GM19468 (cell line): ENCODE measurements at regions not wholly inside any gene's neighbourhood (a gene's known extent, or its start where the extent isn't known, plus 50 kb on each side); places are given as distances from the start of the nearest gene placed in this dataset.

Experiments used
- ATAC-seq: cut with Tn5 transposase; IDR thresholded peaks from one replicate; pipeline ENCODE4 v1.9.1; 2021; ENCODE audit warnings: mild to moderate bottlenecking, moderate library complexity, moderate number of reproducible peaks; ENCODE audit not compliant: unreplicated experiment; ENCODE audit errors: extremely low read depth

DNA sequence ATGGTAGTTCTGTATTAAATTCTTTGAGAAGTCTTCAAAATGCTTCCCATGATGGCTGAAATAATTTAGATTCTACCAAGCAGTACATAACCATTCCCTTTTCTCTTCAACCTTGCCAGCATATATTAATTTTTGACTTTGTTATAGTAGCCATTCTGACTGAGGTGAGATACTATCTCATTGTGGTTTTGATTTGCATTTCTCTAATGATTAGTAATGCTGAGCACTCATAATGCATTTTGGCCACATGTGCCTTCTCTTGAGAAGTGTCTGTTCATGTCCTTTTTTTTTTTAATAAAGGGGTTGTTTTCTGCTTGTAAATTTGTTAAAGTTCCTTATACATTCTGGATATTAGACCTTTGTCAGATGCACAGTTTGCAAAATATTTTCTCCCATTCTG, 173.9 kb downstream of the CALCRL start:
- no peak for ATAC-seq

DNA sequence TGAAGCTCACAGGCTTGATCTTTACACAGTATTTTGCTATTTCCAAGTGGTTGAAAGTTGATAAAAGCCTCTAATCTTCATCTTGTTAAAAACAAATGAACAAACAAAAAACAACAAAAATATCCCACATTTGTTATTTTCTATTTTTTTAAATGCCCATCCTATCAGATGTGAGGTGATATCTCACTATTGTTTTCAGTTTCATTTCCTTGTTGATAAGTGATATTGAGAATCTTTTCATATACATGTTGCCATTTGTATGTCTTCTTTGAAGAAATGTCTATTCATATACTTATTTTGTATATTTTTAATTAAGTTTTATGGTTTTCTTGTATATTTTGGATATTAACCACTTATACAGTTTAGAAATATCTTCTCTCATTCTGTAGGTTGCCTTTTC, 175.8 kb downstream of the CALCRL start:
- no peak for ATAC-seq

DNA sequence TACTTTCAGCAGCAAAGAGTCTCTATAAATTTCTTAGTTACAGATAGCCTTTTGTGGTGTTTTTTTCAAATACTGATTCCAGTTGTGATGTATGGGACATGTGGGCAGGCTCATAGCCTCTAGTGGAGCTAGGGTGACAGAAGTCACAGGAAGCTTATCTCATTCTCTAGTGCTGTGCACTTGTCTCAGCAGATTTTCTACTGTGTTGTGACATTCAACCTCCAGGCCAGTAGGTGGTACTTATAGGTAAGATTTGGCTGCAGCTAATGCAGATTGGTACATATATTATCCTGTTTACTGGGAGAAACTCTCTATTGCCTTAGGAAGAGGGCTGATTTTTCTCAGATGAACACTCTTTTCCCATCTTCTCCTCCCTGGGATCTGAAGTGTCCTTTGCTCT, 176.2 kb downstream of the CALCRL start:
- no peak for ATAC-seq

DNA sequence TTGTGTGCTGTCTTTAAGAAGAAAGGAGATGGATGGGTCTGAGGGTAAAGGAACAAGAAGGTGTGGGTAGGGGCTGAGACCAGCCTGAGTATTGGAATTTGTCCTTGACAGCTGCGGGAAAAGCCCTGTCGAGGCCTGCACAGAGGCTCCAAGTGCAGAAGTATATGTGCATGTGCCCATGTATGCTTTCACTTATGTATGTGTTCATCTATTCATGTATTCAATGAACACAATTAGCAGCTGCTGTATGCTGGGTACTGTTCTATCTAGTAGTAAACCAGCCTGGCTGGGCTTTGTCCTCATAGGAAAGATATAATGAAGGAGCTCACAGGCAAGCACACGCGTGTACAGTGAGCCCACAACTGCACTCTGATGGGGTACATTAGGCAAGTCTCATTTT, 181.4 kb downstream of the CALCRL start:
- ATAC-seq = no peak

DNA sequence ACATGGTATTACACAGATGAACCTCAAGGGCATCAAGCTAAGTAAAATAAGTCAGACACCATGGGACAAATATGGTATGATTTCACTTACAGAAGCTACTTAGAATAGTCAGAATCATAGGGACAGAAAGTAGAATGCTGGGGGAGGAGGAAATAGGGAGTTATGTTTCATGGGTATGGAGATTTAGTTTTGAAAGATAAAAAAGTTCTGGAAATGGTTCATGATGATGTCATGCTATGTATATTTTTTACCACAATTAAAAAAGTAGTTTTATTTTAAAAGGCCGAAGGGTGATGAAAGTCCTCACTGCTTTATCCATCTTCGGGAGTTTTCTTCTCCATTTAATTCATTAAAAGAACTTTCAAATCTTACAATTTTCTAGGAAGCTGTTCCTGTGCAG, 181.9 kb downstream of the CALCRL start:
- ATAC-seq = no peak

DNA sequence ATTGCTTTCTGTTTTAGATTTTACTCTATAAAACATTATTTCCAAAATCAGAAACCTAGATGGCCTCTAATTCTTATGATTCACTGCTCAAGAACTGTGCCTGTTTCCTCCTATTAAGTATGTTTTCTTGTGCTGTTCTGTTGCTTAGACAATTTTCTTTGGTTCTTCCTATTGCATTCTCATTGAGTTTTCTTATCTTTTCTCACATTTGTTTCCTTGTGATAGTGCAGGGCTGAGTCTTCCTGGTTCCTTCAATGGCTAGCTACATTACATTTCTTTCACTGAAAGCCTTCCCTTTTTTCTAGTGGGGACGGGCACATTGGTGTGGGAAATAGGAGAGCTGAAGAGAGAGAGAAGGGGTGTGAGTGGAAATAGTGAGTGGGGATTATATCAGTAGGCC, 183.4 kb downstream of the CALCRL start:
- ATAC-seq = no peak

DNA sequence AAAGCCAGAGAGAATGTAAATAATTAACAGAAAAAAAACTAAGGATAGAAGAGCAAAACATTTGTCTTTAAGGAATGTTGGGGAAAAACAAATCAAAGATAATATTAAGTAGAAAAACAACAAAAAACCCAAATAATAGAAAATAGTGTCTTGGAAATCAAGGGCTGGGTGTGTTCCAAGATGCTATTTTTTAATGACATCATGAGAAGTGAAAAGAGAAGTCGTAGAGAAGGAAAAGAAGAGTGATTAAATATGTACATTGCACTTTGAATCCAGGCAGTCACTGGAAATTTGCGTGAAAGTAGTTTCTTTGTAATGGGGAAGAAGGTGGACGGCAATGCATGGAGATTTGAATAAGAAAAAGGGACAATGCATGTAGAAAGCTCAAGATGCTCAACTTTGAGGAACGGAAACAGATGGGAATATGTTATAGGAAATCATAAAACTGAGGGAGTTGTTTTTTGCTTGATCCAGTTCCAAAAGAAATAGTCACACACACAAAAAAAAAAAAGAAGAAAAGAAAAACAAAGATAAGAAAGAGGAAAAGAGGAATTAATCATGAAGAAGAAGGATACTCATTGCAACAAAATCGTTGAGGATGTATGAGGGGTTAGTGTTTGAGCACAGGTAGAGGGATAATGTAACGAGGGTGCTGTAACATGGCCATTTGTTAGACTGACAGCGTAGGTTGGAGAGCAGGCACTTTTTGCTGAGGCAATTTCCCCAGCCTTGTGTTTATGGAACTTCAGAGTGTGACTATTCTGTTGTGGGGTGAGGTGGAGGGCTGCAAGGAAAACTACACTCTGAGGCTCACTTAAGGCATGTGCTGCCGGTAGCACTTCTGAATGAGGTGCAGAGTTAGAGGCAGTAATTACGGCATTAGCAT, 184.1 kb downstream of the CALCRL start:
- no peak for ATAC-seq

DNA sequence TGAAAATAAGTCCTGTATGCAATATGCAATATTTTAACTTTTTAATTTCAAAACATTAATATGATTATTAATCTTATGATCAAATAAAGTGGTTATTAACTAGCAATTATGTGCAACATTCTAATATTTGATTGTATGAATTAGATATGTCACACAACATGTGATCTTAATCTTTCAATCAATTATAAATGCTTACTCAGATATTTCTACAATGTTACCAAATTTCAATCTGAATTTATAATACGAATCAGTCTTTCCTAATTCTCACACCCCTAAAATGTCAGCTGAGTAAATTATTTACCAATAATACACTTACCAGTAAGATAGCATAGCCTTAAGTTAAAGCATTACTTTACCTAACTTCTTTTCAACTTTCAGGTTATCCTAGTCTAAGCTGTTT, 186.3 kb downstream of the CALCRL start:
- no peak for ATAC-seq

DNA sequence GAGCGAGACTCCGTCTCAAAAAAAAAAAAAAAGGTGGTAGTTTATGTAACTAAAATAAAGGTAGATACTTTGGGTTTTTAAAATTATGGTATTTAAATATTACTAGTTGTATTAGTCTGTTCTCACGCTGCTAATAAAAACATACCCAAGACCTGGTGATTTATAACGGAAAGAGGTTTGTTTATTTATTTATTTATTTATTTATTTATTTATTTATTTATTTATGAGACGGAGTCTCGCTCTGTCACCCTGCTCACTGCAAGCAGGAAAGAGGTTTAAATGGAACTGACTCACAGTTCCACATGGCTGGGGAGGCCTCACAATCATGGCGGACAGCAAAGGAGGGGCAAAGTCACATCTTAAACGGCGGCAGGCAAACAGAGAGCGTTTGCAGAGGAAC, 196.0 kb downstream of the CALCRL start:
- ATAC-seq = no peak

DNA sequence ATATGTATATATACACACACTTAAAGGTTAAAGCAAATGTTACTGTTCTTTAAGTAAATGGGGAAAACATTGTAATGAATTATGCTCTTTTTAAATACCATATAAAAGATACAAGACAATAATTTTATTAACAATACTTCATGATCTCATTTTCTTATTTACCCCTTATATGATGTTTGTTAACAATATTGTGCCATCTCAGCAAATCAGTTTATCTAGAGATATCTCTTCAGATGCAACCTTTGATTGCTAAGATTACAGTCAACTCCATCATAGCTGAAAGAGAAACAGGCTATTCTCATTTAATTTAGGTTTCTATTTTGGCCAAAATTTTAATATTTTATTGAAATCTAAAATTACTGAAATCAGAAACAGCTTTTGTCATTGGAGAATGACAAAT, 197.9 kb downstream of the CALCRL start:
- no peak for ATAC-seq

DNA sequence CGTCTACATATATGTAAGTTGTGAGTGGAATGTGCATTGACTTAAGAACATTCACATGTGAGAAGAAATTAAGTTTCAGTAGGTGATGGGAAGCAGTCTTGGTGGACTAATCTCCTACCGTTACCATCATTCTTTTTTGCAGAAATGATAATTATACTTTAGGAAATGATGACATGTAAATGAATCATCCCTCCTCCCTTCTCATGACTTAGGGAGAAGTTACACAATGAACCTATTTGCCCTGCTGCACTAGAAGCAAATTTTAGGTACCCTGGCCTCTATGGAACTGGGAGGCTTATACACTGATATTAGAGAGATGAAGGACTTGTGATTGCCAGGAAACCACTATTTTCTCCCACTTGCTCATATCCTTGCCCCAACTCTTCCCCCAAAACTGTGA, 214.2 kb downstream of the CALCRL start:
- ATAC-seq = no peak

DNA sequence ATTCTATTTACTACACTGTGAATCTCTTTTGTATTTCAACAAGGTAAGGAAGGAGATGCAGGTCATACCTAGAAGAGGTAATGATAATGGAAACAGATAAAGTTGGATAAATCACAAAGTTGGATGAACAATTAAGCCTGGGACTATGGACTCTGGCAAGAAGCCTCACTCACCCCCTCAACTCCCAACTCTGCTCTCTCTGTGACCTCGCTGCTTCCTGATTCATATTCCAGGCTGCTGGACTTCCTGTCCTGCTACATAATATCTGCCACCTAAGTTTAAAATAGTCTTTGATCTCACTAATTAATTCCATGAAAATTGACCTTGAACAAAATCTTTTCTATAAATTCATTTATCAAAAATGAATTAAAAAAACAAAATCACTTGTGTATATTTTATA, 215.3 kb downstream of the CALCRL start:
- ATAC-seq = no peak

DNA sequence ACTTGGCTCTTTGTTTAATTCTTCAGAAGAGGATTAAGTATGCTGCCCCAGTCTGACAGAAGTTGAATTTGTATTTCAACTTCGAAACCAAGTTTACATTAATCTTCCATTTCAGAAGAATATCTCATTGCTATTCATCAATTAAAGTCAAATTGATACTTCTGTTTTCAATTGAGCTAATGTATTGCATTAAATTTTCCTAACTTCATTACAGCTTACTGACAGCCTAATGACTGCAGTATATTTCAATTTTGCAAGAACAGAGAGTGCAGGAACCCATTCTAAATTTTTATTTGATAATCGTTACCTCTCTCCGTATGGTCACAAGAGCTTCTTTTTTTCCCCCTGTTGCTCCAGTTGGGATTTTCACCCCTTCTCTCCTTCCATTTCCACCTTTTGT, 218.0 kb downstream of the CALCRL start:
- ATAC-seq = no peak

DNA sequence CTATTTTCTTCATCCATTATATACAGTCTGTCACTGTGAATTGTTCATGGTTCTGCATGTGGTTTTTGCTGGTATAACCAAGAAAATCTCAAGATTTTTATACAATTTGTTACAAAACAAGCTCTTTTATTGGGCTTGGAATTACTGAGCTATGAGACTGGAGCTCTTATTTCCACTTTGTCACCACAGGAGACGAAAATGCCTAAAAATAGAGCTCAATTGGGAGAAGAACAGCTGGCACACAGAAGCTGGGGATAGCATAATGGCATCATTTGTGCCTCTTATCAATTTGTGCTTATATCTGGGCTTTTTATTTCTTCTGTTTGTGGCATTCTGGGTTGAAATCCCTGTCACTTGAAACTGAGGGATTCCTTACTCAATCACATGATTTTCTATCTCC, 219.1 kb downstream of the CALCRL start:
- ATAC-seq = no peak

DNA sequence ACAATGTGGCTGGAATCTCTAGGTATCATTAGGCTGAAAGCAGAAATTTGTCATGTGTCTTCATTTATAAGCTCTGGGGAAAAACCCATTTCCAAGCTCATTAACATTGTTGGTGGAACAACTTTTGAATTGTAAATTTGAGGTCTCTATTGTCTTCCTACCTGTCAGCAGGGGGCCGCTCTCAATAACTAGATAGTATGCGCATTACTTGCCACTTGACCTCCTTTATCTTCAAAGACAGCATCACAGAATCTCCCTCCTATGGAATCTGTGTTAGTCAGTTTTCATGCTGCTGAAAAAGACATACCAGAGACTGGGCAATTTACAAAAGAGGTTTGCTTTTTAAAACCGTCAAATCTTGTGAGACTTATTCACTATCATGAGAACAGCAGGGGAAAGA, 223.1 kb downstream of the CALCRL start:
- ATAC-seq = no peak

DNA sequence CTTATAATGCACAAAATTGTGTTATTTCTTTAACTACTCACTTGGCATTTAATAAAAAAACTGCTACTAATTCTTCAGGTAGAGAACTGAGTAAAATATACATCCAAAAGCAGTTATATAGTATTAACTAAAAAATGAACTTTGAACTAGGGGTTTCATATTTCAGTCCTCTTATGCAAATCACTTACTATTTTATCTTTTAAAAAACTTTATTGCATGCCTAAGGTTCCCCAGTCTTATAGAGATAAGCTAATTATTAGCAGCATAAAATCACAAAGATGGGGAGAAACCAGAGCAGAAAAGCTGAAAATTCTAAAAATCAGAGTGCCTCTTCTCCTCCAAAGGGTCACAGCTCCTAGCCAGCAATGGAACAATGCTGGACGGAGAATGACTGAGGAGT, 228.0 kb downstream of the CALCRL start:
- no peak for ATAC-seq

DNA sequence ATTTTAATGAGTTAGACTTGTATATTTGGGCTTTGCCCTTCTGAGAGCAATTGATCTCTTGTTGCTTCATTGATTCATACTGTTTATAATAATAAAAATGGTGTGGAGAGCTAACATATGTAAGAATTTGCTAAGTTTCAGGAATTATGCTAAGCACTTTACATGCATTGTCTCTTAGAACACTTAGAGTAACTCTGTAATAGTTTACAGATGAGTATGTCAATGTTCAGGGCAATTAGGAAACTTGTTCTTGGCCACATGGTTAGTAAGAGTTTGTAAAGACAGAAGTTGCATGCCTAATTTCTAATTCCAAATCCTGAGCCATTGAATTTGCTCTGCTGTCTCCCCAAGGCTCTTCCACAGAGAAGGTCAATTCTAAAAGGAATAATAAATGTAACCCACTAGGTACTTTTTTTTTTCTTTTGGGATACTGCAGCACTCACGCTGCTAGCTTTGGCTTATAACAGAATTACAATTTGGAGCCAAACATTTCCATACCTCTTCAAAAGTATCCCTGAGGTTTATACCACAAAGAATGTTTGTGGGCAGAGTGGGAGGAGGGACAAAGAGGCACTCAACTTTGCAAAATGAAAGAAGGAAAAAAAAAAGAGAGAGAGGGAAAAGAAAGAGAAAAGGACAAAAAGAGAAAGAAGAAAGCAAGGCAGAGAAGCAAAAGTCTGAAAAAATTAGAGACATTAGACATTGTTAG, 232.4 kb downstream of the CALCRL start:
- ATAC-seq = no peak

DNA sequence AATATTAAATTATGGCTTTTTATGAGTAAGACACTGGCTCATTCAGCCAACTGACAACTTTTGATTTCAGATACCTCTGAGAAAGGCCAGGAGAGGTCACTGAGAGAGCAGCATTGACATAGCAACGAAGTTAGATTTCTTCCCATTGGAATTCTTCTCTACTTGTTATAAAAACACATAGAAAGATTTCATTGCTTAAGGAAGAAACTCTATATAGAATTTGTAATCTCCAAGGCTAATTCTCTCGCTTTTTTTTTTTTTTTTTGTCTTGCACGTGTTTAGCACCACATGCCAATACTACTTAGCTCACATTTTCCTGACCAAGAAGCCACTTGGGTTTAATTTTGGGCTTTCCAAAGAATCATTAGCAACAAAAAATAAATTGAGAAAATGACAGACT, 233.7 kb downstream of the CALCRL start:
- no peak for ATAC-seq

DNA sequence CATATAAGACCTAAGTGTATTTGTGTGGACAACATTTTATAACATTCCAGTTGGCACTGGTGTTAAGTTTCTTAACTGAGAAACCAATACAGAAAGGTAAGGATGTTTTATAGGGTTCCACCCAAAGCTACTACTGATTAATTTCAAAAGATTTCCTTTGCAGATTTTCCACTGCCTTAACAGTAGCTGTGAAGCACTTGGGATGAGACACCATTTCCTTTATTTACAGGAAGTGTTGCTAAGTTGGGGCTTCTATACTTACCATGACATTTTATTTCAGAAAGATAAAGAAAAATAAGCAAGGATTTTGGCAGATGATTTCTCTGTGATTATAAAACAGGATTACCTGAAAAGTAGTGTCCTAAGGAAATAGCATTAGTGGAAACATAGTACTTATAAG, 234.3 kb downstream of the CALCRL start:
- ATAC-seq = no peak

DNA sequence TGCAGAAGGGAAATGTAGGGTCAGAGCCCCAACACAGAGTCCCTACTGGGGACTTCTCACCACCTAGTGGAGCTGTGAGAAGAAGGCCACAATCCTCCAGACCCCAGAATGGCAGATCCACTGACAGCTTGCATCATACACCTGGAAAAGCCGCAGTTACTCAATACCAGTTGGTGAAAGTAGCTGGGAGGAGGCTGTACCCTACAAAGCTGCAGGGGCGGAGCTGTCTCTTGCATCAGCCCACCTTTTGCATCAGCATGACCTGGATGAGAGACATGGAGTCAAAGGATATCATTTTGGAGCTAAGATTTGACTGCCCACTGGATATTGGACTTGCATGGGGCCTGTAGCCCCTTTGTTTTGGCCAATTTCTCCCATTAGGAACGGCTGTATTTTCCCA, 237.3 kb downstream of the CALCRL start:
- ATAC-seq = no peak

DNA sequence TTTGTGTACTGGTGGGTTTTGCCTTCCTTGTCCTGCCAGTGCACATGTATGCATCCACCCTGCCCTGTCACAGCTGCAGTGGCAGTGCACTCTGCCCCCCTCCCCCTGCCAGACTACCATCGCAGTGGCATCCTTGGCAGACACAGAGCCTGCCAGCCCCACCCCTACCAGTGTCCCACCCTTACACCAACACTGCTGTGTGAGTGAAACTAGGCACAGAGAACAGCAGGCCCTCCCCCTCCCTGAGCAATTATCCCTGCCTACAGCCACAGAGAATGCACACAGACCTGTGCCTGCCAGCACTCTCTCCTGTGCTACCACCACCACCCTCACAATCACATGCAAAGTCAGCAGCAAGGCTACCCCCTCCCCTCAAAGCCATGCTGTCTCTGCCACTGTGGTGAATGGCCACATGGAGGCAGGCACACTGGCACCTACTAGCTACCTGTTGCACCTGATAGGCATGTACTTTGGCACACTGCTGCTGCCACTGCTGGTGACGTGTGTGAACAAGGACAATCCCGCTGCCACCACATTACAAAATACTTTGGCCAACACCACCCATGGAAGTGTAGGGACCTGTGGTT, 239.8 kb downstream of the CALCRL start:
- no peak for ATAC-seq
